Glutamatergic neuron (in vitro differentiated cells): ENCODE measurements at regions not wholly inside any gene's neighbourhood (a gene's known extent, or its start where the extent isn't known, plus 50 kb on each side); places are given as distances from the start of the nearest gene placed in this dataset.
A peak's percentile ranks its signal among the peaks of the same experiment; 100 is the strongest.

Source experiments
- DNase-seq: peaks from one replicate; pipeline ENCODE4 v3.0.0; 2022
- H3K27ac Mint-ChIP-seq: one replicate; pipeline ENCODE4 v1.8.0; 2020; ENCODE audit warnings: mild to moderate bottlenecking, mixed read lengths, inconsistent platforms; ENCODE audit not compliant: unreplicated experiment
- H3K27me3 Mint-ChIP-seq: one replicate; pipeline ENCODE4 v1.8.0; 2020; ENCODE audit warnings: mild to moderate bottlenecking, moderate library complexity, mixed read lengths, inconsistent platforms; ENCODE audit not compliant: unreplicated experiment
- H3K36me3 Mint-ChIP-seq: one replicate; pipeline ENCODE4 v1.8.0; 2020; ENCODE audit warnings: mild to moderate bottlenecking, mixed read lengths, inconsistent platforms; ENCODE audit not compliant: unreplicated experiment
- H3K4me1 Mint-ChIP-seq: one replicate; pipeline ENCODE4 v1.8.0; 2020; ENCODE audit warnings: mild to moderate bottlenecking, low read depth, mixed read lengths, inconsistent platforms; ENCODE audit not compliant: unreplicated experiment
- H3K4me3 Mint-ChIP-seq: one replicate; pipeline ENCODE4 v1.8.0; 2020; ENCODE audit warnings: mild to moderate bottlenecking, mixed read lengths, inconsistent platforms; ENCODE audit not compliant: unreplicated experiment
- H3K9me3 Mint-ChIP-seq: one replicate; pipeline ENCODE4 v1.8.0; 2020; ENCODE audit warnings: mild to moderate bottlenecking, moderate library complexity, mixed read lengths, inconsistent platforms; ENCODE audit not compliant: unreplicated experiment
- TF ChIP-seq, protein P1 (sequence below): fragments of 200-600 bp; sonication (generic); IDR thresholded peaks from one replicate; pipeline ENCODE4 v1.5.0; 2021; ENCODE audit not compliant: partially characterized antibody, unreplicated experiment

DNA sequence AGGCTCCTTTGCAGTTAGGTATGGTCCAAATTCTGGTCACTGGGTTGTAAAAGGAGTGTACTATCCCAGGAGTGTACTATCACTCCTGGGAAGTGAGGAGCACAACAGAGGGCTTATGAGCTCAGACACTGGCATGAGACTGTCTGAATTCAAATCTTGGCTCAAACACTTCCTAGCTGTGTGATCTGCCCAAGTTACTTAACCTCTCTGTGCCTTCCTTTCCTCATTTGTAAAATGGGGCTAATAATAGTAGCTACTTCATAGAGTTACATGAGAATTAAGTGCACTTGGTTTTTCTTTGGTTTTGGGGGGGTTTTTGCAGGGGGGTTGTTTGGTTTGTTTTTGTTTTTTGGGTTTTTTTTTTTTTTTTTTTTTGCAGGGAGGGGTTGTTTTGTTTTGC lies 152.0 kb downstream of the BCOR start:
- TF ChIP-seq, protein P1, sequence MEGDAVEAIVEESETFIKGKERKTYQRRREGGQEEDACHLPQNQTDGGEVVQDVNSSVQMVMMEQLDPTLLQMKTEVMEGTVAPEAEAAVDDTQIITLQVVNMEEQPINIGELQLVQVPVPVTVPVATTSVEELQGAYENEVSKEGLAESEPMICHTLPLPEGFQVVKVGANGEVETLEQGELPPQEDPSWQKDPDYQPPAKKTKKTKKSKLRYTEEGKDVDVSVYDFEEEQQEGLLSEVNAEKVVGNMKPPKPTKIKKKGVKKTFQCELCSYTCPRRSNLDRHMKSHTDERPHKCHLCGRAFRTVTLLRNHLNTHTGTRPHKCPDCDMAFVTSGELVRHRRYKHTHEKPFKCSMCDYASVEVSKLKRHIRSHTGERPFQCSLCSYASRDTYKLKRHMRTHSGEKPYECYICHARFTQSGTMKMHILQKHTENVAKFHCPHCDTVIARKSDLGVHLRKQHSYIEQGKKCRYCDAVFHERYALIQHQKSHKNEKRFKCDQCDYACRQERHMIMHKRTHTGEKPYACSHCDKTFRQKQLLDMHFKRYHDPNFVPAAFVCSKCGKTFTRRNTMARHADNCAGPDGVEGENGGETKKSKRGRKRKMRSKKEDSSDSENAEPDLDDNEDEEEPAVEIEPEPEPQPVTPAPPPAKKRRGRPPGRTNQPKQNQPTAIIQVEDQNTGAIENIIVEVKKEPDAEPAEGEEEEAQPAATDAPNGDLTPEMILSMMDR: no peak
- H3K4me1 Mint-ChIP-seq: peaks cover 4% of the 10 kb centered on the region
- no peaks in the 10 kb centered on the region for H3K9me3 Mint-ChIP-seq
- H3K4me3 Mint-ChIP-seq: no peak overlapping the region
- H3K27ac Mint-ChIP-seq: no peak overlapping the region
- DNase-seq: no peak
- H3K36me3 Mint-ChIP-seq: no peaks in the 10 kb centered on the region
- H3K27me3 Mint-ChIP-seq: peaks cover 2% of the 10 kb centered on the region

GRCh38 chrX:39946822-39947221 lies 150.9 kb downstream of the BCOR start:
- TF ChIP-seq, protein P1: no peak
- peaks cover 2% of the 10 kb centered on the region for H3K27me3 Mint-ChIP-seq
- no peaks in the 10 kb centered on the region for H3K36me3 Mint-ChIP-seq
- H3K9me3 Mint-ChIP-seq: no peaks in the 10 kb centered on the region
- no peak overlapping the region for H3K4me3 Mint-ChIP-seq
- H3K4me1 Mint-ChIP-seq: peaks cover 4% of the 10 kb centered on the region
- DNase-seq: no peak
- peak overlapping the region; percentile 12 for H3K27ac Mint-ChIP-seq

- H3K9me3 Mint-ChIP-seq: no peaks in the 10 kb centered on the region
- TF ChIP-seq, protein P1: no peak
- no peak overlapping the region for H3K27ac Mint-ChIP-seq
- peak; percentile 26 for DNase-seq
- H3K4me3 Mint-ChIP-seq: no peak overlapping the region
- H3K4me1 Mint-ChIP-seq: peaks cover 5% of the 10 kb centered on the region
- peaks cover 2% of the 10 kb centered on the region for H3K27me3 Mint-ChIP-seq
- H3K36me3 Mint-ChIP-seq: no peaks in the 10 kb centered on the region
These were observed 149.2 kb downstream of the BCOR start for GRCh38 chrX:39948582-39948981.

DNA sequence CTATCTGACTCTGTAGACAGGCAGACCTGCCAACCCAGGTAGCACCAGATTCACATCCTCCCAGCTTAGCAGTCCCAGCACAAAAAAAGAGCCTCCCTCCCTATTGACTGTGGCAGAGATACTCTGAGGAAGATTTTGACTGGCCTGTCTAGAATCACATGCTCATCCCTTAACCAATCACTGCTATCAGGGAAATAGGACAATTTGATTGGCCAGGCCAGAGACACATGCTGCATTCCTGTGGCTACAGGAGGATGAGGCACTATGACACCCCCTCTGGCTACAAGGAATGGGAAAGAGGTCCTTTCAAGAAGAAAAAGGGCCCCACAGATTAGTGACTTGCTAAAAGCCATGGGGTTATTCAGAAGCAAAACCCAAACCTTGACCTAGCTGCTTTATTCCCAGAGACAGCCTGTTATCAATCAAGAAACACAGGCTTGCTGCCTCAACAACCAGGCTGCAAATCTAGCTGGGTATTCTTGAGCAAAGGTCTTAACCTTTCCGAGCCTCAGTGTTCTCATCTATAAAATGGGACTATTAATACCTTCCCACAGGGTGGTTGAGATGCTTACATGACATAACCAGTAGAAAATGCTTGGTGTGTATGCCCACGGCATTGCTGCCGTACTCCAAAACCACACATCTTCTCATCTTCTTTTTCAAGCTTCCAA lies 147.6 kb downstream of the BCOR start:
- Mint-ChIP-seq H3K4me3 (no peak overlapping the region), H3K27me3 (peaks cover under 1% of the 10 kb centered on the region), H3K27ac (no peak overlapping the region), H3K4me1 (peaks cover 14% of the 10 kb centered on the region), H3K9me3 (no peaks in the 10 kb centered on the region), H3K36me3 (no peaks in the 10 kb centered on the region)
- TF ChIP-seq, protein P1: no peak
- DNase-seq: no peak

DNA sequence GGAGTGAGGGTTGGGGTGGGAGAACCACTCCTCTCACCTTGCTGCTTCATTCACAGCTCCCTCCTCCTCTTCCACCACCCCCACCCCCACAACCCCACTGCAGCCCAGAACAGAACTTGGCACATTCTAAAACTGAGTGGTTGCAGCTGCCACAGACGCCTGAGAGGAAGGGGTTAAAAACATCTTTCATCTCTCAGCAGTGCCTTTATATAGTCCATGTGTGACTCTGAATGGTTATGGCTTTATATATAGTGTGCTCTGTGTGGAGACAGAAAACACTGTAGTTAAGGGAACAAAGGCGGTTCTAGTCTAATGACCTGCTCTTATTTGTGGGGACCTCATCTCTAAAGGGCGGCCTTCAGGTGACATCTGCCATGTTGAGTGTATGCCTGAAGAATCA lies 144.8 kb downstream of the BCOR start:
- H3K4me3 Mint-ChIP-seq: no peak overlapping the region

More for the DNA sequence above, 144.8 kb downstream of the BCOR start:
- Mint-ChIP-seq H3K36me3 (no peaks in the 10 kb centered on the region), H3K27me3 (peaks cover 2% of the 10 kb centered on the region), H3K9me3 (no peaks in the 10 kb centered on the region), H3K27ac (no peak overlapping the region), H3K4me1 (peaks cover 19% of the 10 kb centered on the region)
- no peak for DNase-seq
- TF ChIP-seq, protein P1: no peak
